Cerebellar cortex (tissue), 1 donor: ENCODE measurements at regions not wholly inside any gene's neighbourhood (a gene's known extent, or its start where the extent isn't known, plus 50 kb on each side); places are given as distances from the start of the nearest gene placed in this dataset.

Experiments used
- DNase-seq: peaks from one replicate; pipeline ENCODE4 v3.0.0-alpha.2; 2015; ENCODE audit warnings: low spot score

DNA sequence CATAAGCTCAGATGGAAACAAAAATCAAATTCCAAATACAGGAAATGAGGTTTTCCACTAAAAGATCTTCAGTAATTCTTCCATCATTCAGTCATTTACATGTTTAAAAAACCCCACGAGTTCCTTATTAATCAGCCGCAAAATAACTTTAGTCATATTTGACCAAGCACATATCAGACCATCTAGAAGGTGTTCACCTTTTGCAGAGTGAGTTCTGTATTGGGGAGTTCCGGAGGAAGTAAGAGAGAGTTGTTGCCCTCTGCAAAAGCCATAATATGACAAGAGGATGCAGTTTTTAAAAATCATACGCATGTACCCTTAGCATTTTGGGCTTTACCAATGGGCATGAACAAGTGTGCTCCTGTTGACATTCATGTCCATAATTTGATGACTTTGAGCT, 61.6 kb downstream of the CCR1 start:
- DNase-seq: no peak

DNA sequence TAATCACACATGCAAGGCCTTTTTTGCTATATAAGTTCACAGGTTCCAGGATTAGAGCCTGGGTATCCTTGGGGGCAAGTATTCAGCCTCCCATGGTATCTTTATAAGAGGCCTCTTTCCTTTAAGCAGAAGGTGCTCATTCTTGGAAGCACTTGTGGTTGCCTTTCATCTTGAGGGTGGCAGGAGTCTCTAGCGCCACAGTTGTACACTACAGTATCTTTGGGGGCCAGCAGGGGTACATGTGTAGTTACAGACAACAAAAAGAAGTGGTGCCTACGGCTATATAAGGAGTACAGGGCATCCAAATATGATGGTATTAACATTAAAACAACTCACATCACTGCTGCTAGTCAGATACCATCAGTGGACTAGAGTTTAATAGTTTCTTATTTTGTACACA, 62.1 kb downstream of the CCR1 start:
- no peak for DNase-seq

- no peak for DNase-seq
Measured at GRCh38 chr3:46145147-46145546, 63.0 kb downstream of the CCR1 start.

GRCh38 chr3:46143951-46144473, 64.1 kb downstream of the CCR1 start:
- peak; percentile 20 for DNase-seq

DNA sequence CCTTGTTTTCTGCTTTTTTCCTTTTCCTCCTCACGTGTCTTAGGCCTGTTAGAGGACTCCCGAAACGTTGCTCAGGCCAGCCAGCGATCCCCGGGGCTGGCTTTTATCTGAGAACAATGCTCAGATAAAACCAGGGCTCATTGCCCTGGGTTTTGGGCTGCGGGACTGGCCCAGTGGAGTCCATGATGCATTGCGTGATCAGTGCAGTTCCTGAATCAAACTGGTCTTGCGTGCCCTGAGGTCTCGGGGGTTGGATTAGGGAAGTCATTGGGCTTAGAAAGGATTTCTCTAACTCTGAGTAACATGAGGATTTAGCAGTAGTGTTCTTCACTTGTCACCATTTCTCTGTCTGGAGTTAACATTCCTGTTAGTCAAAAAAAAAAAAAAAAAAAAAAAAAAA, 66.3 kb downstream of the CCR1 start:
- no peak for DNase-seq

DNA sequence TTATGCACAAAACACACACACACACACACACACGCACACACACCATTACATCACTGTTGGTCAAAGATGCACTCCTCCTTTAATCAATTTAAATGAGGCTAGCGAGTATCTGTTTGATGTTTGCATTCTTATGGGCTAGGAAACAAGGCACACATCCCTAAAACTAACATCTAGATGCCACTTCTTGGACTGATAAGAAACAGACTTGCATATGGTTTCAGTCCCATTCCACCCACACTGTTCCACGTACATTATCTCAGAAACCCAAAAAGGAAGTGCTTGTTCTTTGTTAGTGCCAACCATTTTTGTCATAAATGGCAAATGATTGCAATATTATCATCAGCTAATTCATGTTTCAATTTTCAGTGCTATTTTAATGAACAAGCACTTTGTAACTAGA, 69.5 kb downstream of the CCR1 start:
- DNase-seq: no peak

- no peak for DNase-seq
Measured at GRCh38 chr3:46135475-46135874, 72.6 kb downstream of the CCR1 start.

DNA sequence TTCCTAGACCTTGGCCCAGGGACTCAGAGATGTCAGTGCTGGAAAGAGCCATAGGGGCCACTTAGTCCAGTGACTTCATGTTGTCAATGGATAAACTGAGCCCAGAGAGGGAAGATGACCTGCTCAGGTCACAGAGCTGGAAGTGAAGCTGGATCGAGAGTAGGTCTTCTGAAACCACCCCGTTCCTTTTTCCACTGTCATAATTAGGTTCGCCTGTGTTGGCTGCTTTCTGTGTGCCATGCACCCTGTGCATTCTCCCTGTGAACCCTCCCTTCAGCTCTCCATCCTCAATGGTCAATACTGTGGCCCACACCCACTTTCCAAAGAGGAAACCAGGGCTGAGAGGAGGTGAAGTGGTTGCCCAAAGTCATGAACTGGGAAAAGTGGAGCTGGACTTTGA, 74.8 kb downstream of the CCR1 start:
- DNase-seq: no peak

DNA sequence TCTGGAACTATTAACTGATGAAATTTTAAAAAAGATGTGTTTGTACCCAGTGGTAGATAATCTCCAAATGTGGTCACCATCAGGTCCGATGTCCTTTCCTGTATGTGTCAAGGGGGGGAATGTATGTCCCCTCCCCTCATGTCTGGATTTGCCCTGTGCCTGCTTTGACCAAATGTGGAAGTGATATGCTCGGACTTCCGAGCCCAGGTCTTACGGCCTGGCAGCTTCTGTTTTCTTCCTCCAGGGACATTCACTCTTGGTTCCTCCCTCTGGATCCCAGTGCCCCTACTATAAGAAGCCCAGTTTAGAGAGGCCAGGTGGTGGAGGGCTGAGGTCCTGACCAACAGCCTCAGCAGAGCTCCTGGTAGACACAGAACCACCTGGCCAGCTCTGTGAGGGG, 75.5 kb downstream of the CCR1 start:
- DNase-seq: no peak

DNA sequence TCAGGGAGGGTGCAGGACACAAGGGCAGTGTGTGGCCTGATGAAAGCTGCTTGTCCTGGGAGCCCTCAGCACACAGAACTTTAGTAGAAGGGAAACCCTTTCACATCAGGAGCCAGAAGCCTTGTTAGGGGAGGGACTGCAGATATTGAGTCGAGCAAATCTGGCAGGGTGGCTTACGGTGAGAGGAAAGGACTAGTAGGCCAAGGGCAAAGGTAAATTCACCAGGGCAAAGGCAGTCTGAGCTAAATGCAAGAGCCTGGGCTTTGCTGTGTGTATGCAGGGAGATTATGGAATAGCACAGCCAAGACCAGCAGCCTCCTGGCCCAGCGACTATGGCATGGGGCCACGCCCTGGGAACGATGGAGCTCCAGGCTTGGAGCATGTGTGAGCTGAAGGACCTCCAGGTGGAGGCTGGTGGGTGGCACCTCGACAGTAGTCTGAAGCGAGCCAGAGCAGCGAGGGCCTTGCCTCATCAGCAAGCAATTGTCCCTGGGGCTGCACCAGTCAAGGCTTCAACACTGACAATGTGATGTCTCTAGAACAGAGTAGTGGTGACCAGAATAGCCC, 76.1 kb downstream of the CCR1 start:
- DNase-seq: no peak

DNA sequence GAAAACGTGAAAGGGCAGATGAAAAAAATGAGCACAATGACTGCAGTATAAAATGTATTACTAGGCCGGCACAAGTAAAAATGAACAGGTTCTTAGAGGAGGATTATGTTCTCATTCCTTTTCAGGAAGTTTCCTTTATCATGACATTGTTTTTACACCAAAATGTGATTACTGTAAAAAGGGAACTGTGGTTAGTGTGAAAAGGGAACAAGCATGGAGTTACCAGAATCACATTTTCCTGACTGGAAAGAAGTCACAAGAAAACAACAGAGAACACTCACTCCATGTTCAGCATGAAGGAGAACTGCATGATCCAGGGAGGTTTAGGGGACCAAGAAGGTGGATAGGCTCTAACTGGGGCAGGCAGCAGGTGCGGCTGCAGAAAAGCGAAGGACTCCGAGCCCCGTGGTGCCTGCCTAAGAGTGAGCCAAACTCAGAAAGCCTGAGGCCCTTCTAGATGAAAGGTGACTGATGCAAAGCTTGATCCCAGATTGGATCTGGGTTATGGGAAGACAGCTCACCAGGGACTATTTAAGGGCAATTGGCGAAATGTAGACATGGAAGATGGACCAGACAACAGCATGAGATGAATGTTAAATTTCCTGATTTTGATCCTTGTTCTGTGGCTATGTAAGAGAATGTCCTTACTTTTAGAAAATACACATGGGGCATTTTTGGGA, 77.3 kb downstream of the CCR1 start:
- DNase-seq: no peak

DNA sequence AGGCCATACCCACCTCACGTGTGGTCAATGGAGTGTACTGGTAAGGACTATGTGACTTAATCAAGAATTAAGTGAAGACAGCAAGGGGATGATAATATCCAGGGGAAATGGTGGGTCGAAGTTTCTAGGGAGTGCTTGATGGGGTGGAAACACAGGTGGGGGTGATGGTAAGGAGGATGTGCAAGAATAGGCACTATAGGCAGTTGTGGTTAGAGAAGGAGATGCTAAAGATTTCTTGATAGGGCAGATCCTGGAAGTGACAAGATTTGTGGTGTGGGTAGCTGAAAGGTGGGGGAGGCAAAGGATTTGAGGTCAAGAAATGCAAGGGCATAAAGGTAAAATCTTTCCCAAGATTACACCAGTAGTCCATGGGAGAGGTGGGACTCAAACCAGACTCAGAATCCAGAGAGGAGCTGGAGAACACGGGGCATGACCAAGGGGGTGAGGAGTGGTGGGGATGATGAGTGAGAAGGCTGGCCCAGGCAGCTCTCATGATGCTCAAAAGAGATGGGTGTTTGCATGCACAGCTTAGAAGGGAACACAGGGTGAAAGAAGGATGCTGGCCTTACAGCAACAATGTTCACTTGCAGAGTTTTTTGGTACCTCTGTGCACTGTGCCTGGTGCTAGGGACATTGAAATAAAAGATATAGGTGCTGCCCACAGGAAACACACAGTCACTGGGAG, 78.4 kb downstream of the CCR1 start:
- no peak for DNase-seq

DNA sequence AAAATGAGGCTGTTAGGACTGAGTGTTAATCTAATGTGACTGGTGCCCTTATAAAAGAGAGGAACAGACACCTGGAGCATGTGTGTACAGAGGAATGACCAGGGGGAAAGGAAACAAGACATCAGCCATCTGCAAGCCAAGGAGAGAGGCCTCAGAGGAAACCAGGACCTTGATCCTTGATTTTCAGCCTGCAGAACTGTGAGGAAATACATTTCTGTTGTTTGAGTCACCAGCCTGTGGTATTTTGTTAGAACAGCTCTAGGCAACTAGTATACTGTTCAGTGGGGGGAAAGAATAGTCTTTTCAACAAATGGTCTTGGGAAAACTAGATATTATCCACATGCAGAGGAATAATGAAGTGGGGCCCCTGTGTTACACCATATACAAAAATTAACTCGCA, 80.6 kb downstream of the CCR1 start:
- DNase-seq: no peak

DNA sequence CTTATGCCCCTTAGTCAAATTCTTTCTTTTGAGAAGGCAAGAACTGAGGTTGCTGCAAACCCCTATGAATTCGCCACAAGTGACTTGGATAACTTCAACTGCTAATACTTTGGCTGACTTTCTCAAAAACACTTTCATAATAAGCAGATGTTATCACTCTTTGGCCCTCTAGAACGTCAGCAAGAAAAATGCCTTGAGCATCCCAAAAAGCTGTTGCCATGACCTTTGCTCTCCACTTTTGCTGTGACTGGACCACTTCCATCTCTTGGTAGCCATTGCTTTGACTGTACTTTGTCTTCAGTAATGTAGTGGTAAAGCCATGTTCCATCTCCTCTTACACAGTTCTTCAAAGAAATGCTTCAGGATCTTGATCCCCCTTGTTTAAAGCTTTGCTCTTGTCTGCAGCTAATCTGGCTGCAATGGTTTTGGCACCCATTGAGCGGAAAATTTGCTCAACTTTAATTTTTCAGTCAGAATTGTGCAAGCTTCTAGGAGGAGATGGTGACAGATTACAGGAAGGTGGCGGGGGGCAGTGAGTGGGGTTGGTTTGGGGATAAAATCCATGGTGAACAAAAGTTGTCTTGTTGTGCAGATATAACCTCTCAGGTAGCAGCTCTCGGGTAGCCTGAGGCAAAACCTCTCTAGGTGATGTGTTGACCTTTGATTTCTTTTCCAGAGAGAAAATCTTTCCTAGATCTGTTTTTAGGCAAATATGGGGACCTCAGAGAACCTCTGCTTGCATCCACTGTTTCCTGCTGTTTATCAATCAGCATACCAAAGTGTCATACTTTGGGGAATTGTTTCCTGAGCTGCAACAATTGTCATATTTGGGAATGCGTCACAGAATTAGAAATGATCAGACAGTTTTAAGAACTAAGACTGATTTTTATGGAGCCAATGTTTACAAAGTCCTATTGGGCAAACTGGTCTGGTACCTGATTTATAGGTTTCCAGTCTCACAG, 83.6 kb downstream of the CCR1 start:
- DNase-seq: no peak

GRCh38 chr3:46123646-46124045, 84.5 kb downstream of the CCR1 start:
- DNase-seq: no peak

GRCh38 chr3:46122091-46122490, 86.0 kb downstream of the CCR1 start:
- no peak for DNase-seq

DNA sequence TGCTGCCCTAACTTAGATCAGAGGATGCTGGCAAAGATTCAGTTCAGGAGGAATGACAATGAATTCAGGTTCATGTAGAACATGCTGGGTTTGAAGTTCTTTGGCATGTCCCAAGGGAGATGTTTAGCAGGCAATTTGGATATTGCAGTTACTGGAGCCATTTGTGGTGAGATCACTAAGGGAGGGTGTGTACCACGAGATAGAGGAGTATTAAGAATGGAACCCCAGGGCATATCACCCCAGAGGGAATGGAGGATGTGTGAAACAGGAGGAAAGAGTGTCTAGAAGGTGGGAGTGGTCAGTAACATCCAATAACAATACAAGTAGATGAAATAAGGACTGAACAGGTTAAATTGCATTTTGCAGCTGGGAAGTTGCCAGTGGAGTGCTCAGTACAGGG, 87.1 kb downstream of the CCR1 start:
- no peak for DNase-seq

GRCh38 chr3:46119709-46120498, 88.2 kb downstream of the CCR1 start:
- DNase-seq: no peak

DNA sequence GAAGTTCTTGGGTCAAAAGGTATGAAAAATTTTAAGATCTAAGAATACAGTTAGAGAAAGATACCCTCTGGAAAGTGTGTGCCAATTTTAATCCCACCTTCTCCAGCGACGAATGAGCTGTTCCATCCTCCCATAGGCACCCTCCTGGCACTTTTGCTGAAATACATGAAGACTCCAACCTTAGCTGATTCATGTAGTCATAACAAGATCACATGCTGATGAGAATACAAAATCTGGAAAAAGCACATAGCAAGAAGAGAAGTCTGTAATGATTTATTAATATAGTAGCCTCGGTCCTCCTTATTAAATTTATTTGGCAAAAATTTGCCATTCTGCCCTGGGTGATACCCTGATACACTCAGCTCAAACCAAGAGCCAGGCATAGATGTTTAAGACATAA, 88.9 kb downstream of the CCR1 start:
- DNase-seq: no peak

GRCh38 chr3:46116996-46117395, 89.7 kb upstream of the XCR1 start:
- no peak for DNase-seq

GRCh38 chr3:46114323-46114988, 87.2 kb upstream of the XCR1 start:
- peak; percentile 75 for DNase-seq
